RWPE2 (cell line): ENCODE measurements at regions not wholly inside any gene's neighbourhood (a gene's known extent, or its start where the extent isn't known, plus 50 kb on each side); places are given as distances from the start of the nearest gene placed in this dataset.
A peak's percentile ranks its signal among the peaks of the same experiment; 100 is the strongest.

ENCODE experiments used
- ATAC-seq: fragments of 200-7000 bp; cut with Tn5 transposase; 3 replicates; pipeline ENCODE4 v1.9.1; 2021; ENCODE audit warnings: low read depth
- DNase-seq: peaks from one replicate; pipeline ENCODE4 v3.0.0-alpha.2; 2020; ENCODE audit warnings: low spot score
- H3K27ac ChIP-seq: fragments of 450-650 bp; 2 replicates; pipeline ENCODE4 v1.5.1; 2017; ENCODE audit warnings: mild to moderate bottlenecking; ENCODE audit not compliant: poor library complexity, severe bottlenecking
- H3K27me3 ChIP-seq: fragments of 250-450 bp; sonication (Bioruptor Pico); 2 replicates; pipeline ENCODE4 v1.5.1; 2021; ENCODE audit warnings: mild to moderate bottlenecking, moderate library complexity; ENCODE audit not compliant: insufficient read depth, poor library complexity, severe bottlenecking
- H3K36me3 ChIP-seq: fragments of 250-450 bp; sonication (Bioruptor Pico); 2 replicates; pipeline ENCODE4 v1.5.1; 2020; ENCODE audit warnings: low read depth, mild to moderate bottlenecking, moderate library complexity
- H3K4me1 ChIP-seq: fragments of 250-450 bp; sonication (Bioruptor Pico); 2 replicates; pipeline ENCODE4 v1.5.1; 2021; ENCODE audit warnings: mild to moderate bottlenecking, moderate library complexity; ENCODE audit not compliant: insufficient read depth, poor library complexity, severe bottlenecking
- H3K4me3 ChIP-seq: fragments of 250-450 bp; sonication (Bioruptor Pico); 2 replicates; pipeline ENCODE4 v1.5.1; 2021; ENCODE audit warnings: mild to moderate bottlenecking, moderate library complexity; ENCODE audit not compliant: severe bottlenecking
- H3K9me3 ChIP-seq: fragments of 250-450 bp; sonication (Bioruptor Pico); 2 replicates; pipeline ENCODE4 v1.5.1; 2021; ENCODE audit warnings: mild to moderate bottlenecking, moderate library complexity; ENCODE audit not compliant: severe bottlenecking
- CTCF ChIP-seq: fragments of 450-650 bp; IDR thresholded peaks from one replicate; pipeline ENCODE4 v1.5.1; 2017; ENCODE audit warnings: mild to moderate bottlenecking, moderate library complexity; ENCODE audit not compliant: poor library complexity, severe bottlenecking

- ATAC-seq (peak; percentile 43), DNase-seq (no peak)
- Histone ChIP-seq H3K9me3 (no peaks in the 10 kb centered on the region), H3K4me1 (peaks cover 6% of the 10 kb centered on the region), H3K36me3 (no peaks in the 10 kb centered on the region), H3K27me3 (no peaks in the 10 kb centered on the region), H3K27ac (no peak overlapping the region), H3K4me3 (no peak overlapping the region)
- TF ChIP-seq CTCF = no peak
Measured at GRCh38 chr2:10220902-10221391, 81.8 kb upstream of the HPCAL1 start.

- Histone ChIP-seq H3K4me3 (no peak overlapping the region), H3K4me1 (peaks cover 6% of the 10 kb centered on the region), H3K27me3 (no peaks in the 10 kb centered on the region), H3K9me3 (no peaks in the 10 kb centered on the region), H3K36me3 (no peaks in the 10 kb centered on the region), H3K27ac (no peak overlapping the region)
- no peak for DNase-seq
- ATAC-seq = no peak
- no peak for TF ChIP-seq CTCF
Measured at GRCh38 chr2:10221443-10221842, 81.3 kb upstream of the HPCAL1 start.

DNA sequence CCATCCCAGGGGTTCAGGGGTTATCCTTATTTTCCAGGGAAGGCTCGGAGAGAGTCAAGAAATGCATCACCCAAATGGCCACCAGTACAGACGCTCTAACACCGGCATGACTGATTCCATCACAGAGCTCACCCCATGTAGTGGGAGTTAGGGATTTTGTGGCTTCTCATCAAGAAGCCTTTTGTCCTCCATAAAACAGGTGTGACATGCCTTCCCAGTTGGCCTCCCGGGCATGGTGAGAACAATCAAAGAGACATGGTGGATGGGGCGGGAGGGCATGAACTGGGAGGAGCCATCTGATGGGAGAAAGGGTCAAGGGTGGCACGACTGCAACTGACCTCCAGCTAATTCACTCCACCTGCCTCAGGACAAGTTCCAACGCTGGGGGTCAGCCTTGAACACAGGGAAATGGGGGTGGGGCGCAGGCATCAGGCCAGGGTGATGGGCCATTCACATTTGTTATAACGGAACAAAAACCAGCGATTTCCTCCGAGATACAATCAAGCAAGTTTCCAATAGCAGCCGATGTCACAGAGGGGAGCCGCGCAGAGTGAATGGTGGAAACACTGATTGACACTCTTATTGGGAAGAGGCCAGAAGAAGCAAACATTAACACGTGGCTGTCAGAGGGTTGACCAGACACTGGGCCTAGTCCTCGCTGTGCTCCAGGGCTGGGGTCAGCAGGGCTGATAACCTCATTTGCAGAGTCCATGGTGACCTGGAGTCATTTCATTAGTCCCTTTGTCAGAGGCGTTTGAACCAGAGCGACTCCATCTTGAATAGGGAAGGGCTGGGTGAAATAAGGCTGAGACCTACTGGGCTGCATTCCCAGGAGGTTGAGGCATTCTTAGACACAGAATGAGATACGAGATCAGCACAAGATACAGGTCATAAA, 80.5 kb upstream of the HPCAL1 start:
- Histone ChIP-seq H3K4me3 (no peak overlapping the region), H3K4me1 (peaks cover 6% of the 10 kb centered on the region), H3K36me3 (no peaks in the 10 kb centered on the region), H3K27ac (no peak overlapping the region), H3K27me3 (no peaks in the 10 kb centered on the region), H3K9me3 (no peaks in the 10 kb centered on the region)
- DNase-seq (no peak), ATAC-seq (no peak)
- no peak for TF ChIP-seq CTCF

DNA sequence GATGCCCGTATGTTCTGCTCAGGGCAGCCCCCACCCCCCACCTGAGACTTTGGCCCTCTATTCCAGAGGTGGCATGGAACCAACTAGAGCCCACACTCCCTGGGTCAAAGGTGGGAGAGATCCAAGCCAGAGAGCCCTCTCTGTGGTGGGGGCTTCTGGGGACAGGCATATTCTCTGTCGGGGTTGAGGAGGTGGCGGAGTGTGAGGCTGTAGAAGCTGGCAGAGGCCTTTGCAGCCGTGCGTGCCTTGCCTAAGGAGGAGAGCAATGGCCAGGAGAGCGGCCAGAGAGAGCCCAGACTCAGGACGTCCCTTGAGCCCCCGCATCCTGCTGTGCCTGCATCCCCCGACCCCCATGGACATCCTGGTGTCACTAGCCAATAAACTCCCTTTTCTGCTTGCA, 79.2 kb upstream of the HPCAL1 start:
- no peak for TF ChIP-seq CTCF
- Histone ChIP-seq H3K4me1 (peaks cover 6% of the 10 kb centered on the region), H3K36me3 (no peaks in the 10 kb centered on the region), H3K9me3 (no peaks in the 10 kb centered on the region), H3K4me3 (no peak overlapping the region), H3K27me3 (no peaks in the 10 kb centered on the region), H3K27ac (no peak overlapping the region)
- DNase-seq (no peak), ATAC-seq (no peak)
